HG03064 (cell line): ENCODE measurements at regions not wholly inside any gene's neighbourhood (a gene's known extent, or its start where the extent isn't known, plus 50 kb on each side); places are given as distances from the start of the nearest gene placed in this dataset.

Experiments used
- ATAC-seq: cut with Tn5 transposase; IDR thresholded peaks from one replicate; pipeline ENCODE4 v1.9.1; 2021; ENCODE audit warnings: low read depth; ENCODE audit not compliant: unreplicated experiment

- no peak for ATAC-seq
These were observed 211.8 kb downstream of the EDN1 start for GRCh38 chr6:12501990-12502389.

GRCh38 chr6:12504325-12504966 is 212.1 kb upstream of the PHACTR1 start:
- no peak for ATAC-seq

GRCh38 chr6:12505486-12505885 is 211.1 kb upstream of the PHACTR1 start:
- no peak for ATAC-seq

- ATAC-seq: no peak
These were observed 210.4 kb upstream of the PHACTR1 start for GRCh38 chr6:12506159-12506558.

GRCh38 chr6:12507636-12508035 is 208.9 kb upstream of the PHACTR1 start:
- ATAC-seq: no peak

GRCh38 chr6:12508553-12508952 is 208.0 kb upstream of the PHACTR1 start:
- ATAC-seq: no peak

GRCh38 chr6:12509060-12509459 is 207.5 kb upstream of the PHACTR1 start:
- ATAC-seq: no peak

- peak; percentile 76 for ATAC-seq
These were observed 200.5 kb upstream of the PHACTR1 start for GRCh38 chr6:12516070-12516469.

GRCh38 chr6:12522347-12522746 is 194.2 kb upstream of the PHACTR1 start:
- ATAC-seq: no peak

- ATAC-seq: no peak
These were observed 192.8 kb upstream of the PHACTR1 start for GRCh38 chr6:12523726-12524125.

- no peak for ATAC-seq
These were observed 191.3 kb upstream of the PHACTR1 start for GRCh38 chr6:12525276-12525675.

GRCh38 chr6:12527339-12527738 is 189.2 kb upstream of the PHACTR1 start:
- ATAC-seq: no peak

GRCh38 chr6:12528136-12528535 is 188.4 kb upstream of the PHACTR1 start:
- no peak for ATAC-seq

GRCh38 chr6:12528581-12529363 is 187.8 kb upstream of the PHACTR1 start:
- no peak for ATAC-seq

GRCh38 chr6:12529364-12530019 is 187.1 kb upstream of the PHACTR1 start:
- ATAC-seq: no peak

GRCh38 chr6:12530345-12530744 is 186.2 kb upstream of the PHACTR1 start:
- no peak for ATAC-seq

GRCh38 chr6:12533586-12533985 is 183.0 kb upstream of the PHACTR1 start:
- no peak for ATAC-seq

GRCh38 chr6:12534069-12534853 is 182.3 kb upstream of the PHACTR1 start:
- ATAC-seq: no peak

GRCh38 chr6:12535586-12536314 is 180.8 kb upstream of the PHACTR1 start:
- ATAC-seq: no peak

GRCh38 chr6:12536416-12536815 is 180.2 kb upstream of the PHACTR1 start:
- no peak for ATAC-seq
